HepG2 (cell line): ENCODE measurements at regions not wholly inside any gene's neighbourhood (a gene's known extent, or its start where the extent isn't known, plus 50 kb on each side); places are given as distances from the start of the nearest gene placed in this dataset.

ENCODE experiments used
- AGO1 ChIP-seq: fragments of 200-400 bp; formaldehyde crosslinking; IDR thresholded peaks from 2 replicates; pipeline ENCODE4 v1.6.1; 2017; ENCODE audit warnings: mild to moderate bottlenecking, low read depth, low read length, moderate library complexity; ENCODE audit not compliant: poor library complexity, severe bottlenecking
- BATF2 ChIP-seq: sonication (generic); formaldehyde crosslinking; IDR thresholded peaks from 2 replicates; pipeline ENCODE4 v1.8.0; 2022; ENCODE audit warnings: mild to moderate bottlenecking, missing genetic modification reagents, moderate library complexity
- FOXK2 ChIP-seq: fragments of 450-650 bp; IDR thresholded peaks from 2 replicates; pipeline ENCODE4 v1.6.1; 2016
- KAT2B ChIP-seq: fragments of 150-350 bp; IDR thresholded peaks from 2 replicates; pipeline ENCODE4 v1.6.1; 2014; ENCODE audit warnings: low read depth, low read length, borderline replicate concordance
- MIER2 ChIP-seq: IDR thresholded peaks from 2 replicates; pipeline ENCODE4 v1.6.1; 2016; ENCODE audit warnings: missing biosample characterization, missing genetic modification reagents
- PLSCR1 ChIP-seq: sonication (generic); formaldehyde crosslinking; IDR thresholded peaks from 2 replicates; pipeline ENCODE4 v1.5.0; 2020; ENCODE audit warnings: missing genetic modification reagents, mild to moderate bottlenecking, borderline replicate concordance
- RXRB ChIP-seq: IDR thresholded peaks from 2 replicates; pipeline ENCODE4 v1.6.1; 2016; ENCODE audit warnings: borderline replicate concordance, missing genetic modification reagents, missing compliant biosample characterization
- TEAD3 ChIP-seq: optimal IDR thresholded peaks from 2 replicates; pipeline ENCODE3; 2016; ENCODE audit warnings: borderline replicate concordance
- ZMYM4 ChIP-seq: sonication (generic); formaldehyde crosslinking; IDR thresholded peaks from 2 replicates; pipeline ENCODE4 v1.8.1; 2023; ENCODE audit warnings: mild to moderate bottlenecking, missing genetic modification reagents
- ZNF598 ChIP-seq: sonication (generic); formaldehyde crosslinking; IDR thresholded peaks from 2 replicates; pipeline ENCODE4 v1.5.1; 2020; ENCODE audit warnings: mild to moderate bottlenecking, missing genetic modification reagents, borderline replicate concordance
- TF ChIP-seq, protein P1 (sequence below): sonication (generic); formaldehyde crosslinking; IDR thresholded peaks from 2 replicates; pipeline ENCODE4 v1.4.0; 2020; ENCODE audit warnings: missing genetic modification reagents, mild to moderate bottlenecking, borderline replicate concordance
- TF ChIP-seq, protein P2 (sequence below): fragments of 450-650 bp; IDR thresholded peaks from 2 replicates; pipeline ENCODE4 v1.6.1; 2017; ENCODE audit warnings: mild to moderate bottlenecking
- TF ChIP-seq, protein P3 (sequence below): sonication (generic); formaldehyde crosslinking; IDR thresholded peaks from 2 replicates; pipeline ENCODE4 v1.4.0; 2020; ENCODE audit warnings: mild to moderate bottlenecking, low read depth, missing genetic modification reagents
- TF ChIP-seq, protein P4 (sequence below): sonication (generic); formaldehyde crosslinking; IDR thresholded peaks from 2 replicates; pipeline ENCODE4; 2020; ENCODE audit warnings: missing genetic modification reagents, mild to moderate bottlenecking, borderline replicate concordance

- TF ChIP-seq, protein P1, sequence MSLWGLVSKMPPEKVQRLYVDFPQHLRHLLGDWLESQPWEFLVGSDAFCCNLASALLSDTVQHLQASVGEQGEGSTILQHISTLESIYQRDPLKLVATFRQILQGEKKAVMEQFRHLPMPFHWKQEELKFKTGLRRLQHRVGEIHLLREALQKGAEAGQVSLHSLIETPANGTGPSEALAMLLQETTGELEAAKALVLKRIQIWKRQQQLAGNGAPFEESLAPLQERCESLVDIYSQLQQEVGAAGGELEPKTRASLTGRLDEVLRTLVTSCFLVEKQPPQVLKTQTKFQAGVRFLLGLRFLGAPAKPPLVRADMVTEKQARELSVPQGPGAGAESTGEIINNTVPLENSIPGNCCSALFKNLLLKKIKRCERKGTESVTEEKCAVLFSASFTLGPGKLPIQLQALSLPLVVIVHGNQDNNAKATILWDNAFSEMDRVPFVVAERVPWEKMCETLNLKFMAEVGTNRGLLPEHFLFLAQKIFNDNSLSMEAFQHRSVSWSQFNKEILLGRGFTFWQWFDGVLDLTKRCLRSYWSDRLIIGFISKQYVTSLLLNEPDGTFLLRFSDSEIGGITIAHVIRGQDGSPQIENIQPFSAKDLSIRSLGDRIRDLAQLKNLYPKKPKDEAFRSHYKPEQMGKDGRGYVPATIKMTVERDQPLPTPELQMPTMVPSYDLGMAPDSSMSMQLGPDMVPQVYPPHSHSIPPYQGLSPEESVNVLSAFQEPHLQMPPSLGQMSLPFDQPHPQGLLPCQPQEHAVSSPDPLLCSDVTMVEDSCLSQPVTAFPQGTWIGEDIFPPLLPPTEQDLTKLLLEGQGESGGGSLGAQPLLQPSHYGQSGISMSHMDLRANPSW (CRISPR knock-in tag): no peak
- TF ChIP-seq, protein P2, sequence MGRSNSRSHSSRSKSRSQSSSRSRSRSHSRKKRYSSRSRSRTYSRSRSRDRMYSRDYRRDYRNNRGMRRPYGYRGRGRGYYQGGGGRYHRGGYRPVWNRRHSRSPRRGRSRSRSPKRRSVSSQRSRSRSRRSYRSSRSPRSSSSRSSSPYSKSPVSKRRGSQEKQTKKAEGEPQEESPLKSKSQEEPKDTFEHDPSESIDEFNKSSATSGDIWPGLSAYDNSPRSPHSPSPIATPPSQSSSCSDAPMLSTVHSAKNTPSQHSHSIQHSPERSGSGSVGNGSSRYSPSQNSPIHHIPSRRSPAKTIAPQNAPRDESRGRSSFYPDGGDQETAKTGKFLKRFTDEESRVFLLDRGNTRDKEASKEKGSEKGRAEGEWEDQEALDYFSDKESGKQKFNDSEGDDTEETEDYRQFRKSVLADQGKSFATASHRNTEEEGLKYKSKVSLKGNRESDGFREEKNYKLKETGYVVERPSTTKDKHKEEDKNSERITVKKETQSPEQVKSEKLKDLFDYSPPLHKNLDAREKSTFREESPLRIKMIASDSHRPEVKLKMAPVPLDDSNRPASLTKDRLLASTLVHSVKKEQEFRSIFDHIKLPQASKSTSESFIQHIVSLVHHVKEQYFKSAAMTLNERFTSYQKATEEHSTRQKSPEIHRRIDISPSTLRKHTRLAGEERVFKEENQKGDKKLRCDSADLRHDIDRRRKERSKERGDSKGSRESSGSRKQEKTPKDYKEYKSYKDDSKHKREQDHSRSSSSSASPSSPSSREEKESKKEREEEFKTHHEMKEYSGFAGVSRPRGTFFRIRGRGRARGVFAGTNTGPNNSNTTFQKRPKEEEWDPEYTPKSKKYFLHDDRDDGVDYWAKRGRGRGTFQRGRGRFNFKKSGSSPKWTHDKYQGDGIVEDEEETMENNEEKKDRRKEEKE: no peak
- TF ChIP-seq BATF2 (CRISPR knock-in tag) (no peak), ZNF598 (no peak), KAT2B (no peak), PLSCR1 (CRISPR knock-in tag) (no peak), FOXK2 (no peak), AGO1 (no peak), MIER2 (CRISPR knock-in tag) (no peak), ZMYM4 (CRISPR knock-in tag) (peak; percentile 60; the same call in 1 of the 2 replicates), TEAD3 (peak; percentile 91), RXRB (CRISPR knock-in tag) (peak; percentile 76)
- TF ChIP-seq, protein P3, sequence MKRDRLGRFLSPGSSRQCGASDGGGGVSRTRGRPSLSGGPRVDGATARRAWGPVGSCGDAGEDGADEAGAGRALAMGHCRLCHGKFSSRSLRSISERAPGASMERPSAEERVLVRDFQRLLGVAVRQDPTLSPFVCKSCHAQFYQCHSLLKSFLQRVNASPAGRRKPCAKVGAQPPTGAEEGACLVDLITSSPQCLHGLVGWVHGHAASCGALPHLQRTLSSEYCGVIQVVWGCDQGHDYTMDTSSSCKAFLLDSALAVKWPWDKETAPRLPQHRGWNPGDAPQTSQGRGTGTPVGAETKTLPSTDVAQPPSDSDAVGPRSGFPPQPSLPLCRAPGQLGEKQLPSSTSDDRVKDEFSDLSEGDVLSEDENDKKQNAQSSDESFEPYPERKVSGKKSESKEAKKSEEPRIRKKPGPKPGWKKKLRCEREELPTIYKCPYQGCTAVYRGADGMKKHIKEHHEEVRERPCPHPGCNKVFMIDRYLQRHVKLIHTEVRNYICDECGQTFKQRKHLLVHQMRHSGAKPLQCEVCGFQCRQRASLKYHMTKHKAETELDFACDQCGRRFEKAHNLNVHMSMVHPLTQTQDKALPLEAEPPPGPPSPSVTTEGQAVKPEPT (CRISPR knock-in tag): no peak
- TF ChIP-seq, protein P4, sequence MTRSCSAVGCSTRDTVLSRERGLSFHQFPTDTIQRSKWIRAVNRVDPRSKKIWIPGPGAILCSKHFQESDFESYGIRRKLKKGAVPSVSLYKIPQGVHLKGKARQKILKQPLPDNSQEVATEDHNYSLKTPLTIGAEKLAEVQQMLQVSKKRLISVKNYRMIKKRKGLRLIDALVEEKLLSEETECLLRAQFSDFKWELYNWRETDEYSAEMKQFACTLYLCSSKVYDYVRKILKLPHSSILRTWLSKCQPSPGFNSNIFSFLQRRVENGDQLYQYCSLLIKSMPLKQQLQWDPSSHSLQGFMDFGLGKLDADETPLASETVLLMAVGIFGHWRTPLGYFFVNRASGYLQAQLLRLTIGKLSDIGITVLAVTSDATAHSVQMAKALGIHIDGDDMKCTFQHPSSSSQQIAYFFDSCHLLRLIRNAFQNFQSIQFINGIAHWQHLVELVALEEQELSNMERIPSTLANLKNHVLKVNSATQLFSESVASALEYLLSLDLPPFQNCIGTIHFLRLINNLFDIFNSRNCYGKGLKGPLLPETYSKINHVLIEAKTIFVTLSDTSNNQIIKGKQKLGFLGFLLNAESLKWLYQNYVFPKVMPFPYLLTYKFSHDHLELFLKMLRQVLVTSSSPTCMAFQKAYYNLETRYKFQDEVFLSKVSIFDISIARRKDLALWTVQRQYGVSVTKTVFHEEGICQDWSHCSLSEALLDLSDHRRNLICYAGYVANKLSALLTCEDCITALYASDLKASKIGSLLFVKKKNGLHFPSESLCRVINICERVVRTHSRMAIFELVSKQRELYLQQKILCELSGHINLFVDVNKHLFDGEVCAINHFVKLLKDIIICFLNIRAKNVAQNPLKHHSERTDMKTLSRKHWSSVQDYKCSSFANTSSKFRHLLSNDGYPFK (CRISPR knock-in tag): no peak
Observed at GRCh38 chr20:16119909-16120308, 453.3 kb downstream of the KIF16B start (continued).
